Stomach (tissue), 8 donors: ENCODE measurements at regions not wholly inside any gene's neighbourhood (a gene's known extent, or its start where the extent isn't known, plus 50 kb on each side); places are given as distances from the start of the nearest gene placed in this dataset.

Experiments used
- DNase-seq, 2 donors: peaks; one replicate each; pipeline versions ENCODE4 v3.0.0 to v3.0.0-alpha.2; 2013 to 2019
- H3K27ac ChIP-seq, 5 donors: fragments of 200-600 bp in 4 of 5; sonication (generic) in 4 of 5; one replicate each; pipeline ENCODE4 v1.5.1; 2013 to 2019; ENCODE audit warnings: mild to moderate bottlenecking in 1 of 5, moderate library complexity in 1 of 5
- H3K27me3 ChIP-seq, 3 donors: fragments of 200-600 bp; sonication (generic); one replicate each; pipeline ENCODE4 v1.5.1; 2017 to 2019; ENCODE audit warnings: mixed run types in 1 of 3
- H3K36me3 ChIP-seq, 4 donors: fragments of 200-600 bp; sonication (generic); 1 replicate in 3 of 4; 2 replicates in 1 of 4; pipeline ENCODE4 v1.5.1; 2016 to 2019
- H3K4me1 ChIP-seq, 4 donors: fragments of 200-600 bp; sonication (generic); one replicate each; pipeline ENCODE4 v1.5.1; 2016 to 2019
- H3K4me3 ChIP-seq, 4 donors: fragments of 200-600 bp; sonication (generic) in 3 of 4; one replicate each; pipeline ENCODE4 v1.5.1; 2016 to 2019; ENCODE audit warnings: mild to moderate bottlenecking in 1 of 4
- H3K9me3 ChIP-seq, 4 donors: fragments of 200-600 bp; sonication (generic); one replicate each; pipeline ENCODE4 v1.5.1; 2016 to 2019
- EP300 ChIP-seq: sonication (generic); formaldehyde crosslinking; IDR thresholded peaks from one replicate; pipeline ENCODE4 v1.6.1; 2017; ENCODE audit warnings: antibody characterized with exemption
- POLR2A ChIP-seq, 4 donors: fragments of 450-650 bp; IDR thresholded peaks; one replicate each; pipeline ENCODE4 v1.6.1; 2016; ENCODE audit warnings: antibody characterized with exemption in 4 of 4, control low read depth in 2 of 4, mild to moderate bottlenecking in 1 of 4, moderate library complexity in 1 of 4
- POLR2AphosphoS5 ChIP-seq, 3 donors: sonication (generic); formaldehyde crosslinking; IDR thresholded peaks; one replicate each; pipeline ENCODE4 v1.6.1; 2016; ENCODE audit warnings: antibody characterized with exemption in 3 of 3
- WGBS, 5 donors: extraction: QIAGEN DNeasy Blood & Tissue Kit in 3 of 5; methylation state at CpG; one replicate each; pipeline versions ENCODE4 v1.1.5 to v1.1.7; 2013 to 2018; 5-methylcytosine and 5-hydroxymethylcytosine counted together
- intact Hi-C: fragments of 100-400 bp; cut with DNase I; formaldehyde crosslinking; loops from one replicate; pipeline ENCODE4 v1.15.1; 2023; ENCODE audit warnings: low total_unique reads
- TF ChIP-seq, protein P1 (sequence below), 7 experiments: fragments of 450-650 bp in 4 of 7; fragments of 200-600 bp in 3 of 7; sonication (generic) in 3 of 7; IDR thresholded peaks; one replicate each; pipeline ENCODE4 v1.5.1; 2016 to 2019; ENCODE audit warnings: antibody characterized with exemption in 7 of 7, control low read depth in 2 of 7, mild to moderate bottlenecking in 1 of 7
- donor health status: healthy with polysubstance abuse.
- donor health status: Bipolar disorder and iron deficiency.
- donor health status: healthy.

DNA sequence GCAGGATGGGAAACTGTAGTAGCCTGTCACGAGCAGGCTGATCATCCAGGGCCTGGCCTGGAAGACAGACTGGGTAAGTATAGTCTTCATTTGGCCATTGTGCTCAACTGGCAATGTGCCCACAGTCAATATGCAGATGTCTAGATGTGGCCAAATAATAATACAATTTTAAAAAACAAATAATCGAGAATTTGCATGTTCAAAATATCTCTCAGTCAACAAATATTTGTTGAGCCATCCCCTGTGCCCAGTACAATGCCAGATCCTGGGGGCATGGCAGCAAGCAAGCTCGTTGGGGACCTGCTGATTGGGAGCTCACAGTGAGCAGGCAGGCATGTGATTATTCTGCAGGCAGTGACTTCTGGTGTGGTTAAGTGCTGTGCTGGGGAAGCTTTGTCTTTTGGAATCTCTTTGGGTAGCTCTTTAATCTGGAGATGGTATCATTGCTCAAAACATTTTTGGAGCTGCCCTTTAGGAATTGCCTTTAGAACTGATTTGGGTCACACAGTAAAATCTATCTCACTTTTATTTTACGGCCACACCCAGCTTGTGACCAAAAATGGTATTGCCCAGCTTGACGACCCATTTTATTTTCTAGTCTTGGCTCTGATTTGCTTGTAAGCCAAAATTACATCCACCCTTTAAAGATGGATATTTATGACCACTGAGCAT is 92.2 kb downstream of the PLCE1 start:
- H3K36me3 ChIP-seq, result no peaks in the 10 kb centered on the region
- TF ChIP-seq, protein P1, sequence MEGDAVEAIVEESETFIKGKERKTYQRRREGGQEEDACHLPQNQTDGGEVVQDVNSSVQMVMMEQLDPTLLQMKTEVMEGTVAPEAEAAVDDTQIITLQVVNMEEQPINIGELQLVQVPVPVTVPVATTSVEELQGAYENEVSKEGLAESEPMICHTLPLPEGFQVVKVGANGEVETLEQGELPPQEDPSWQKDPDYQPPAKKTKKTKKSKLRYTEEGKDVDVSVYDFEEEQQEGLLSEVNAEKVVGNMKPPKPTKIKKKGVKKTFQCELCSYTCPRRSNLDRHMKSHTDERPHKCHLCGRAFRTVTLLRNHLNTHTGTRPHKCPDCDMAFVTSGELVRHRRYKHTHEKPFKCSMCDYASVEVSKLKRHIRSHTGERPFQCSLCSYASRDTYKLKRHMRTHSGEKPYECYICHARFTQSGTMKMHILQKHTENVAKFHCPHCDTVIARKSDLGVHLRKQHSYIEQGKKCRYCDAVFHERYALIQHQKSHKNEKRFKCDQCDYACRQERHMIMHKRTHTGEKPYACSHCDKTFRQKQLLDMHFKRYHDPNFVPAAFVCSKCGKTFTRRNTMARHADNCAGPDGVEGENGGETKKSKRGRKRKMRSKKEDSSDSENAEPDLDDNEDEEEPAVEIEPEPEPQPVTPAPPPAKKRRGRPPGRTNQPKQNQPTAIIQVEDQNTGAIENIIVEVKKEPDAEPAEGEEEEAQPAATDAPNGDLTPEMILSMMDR (IDR thresholded peaks at IDR 0.05), result no peak
- TF ChIP-seq POLR2A (IDR thresholded peaks at IDR 0.05), result no peak
- TF ChIP-seq EP300, result no peak
- no peak for TF ChIP-seq POLR2AphosphoS5 (IDR thresholded peaks at IDR 0.05)
- no peak for DNase-seq
- no peak overlapping the region for H3K4me3 ChIP-seq
- intact Hi-C loops, result no loop called here
- H3K9me3 ChIP-seq, result peaks cover 0 to 5% (median 0%) of the 10 kb centered on the region in 4 donors
- 66 to 75% (median 74%) methylated on average over 5 of the region's 5 CpGs for WGBS, 5 donors
- H3K27ac ChIP-seq, result no peak overlapping the region
- no peaks in the 10 kb centered on the region for H3K27me3 ChIP-seq
- H3K4me1 ChIP-seq, result peaks cover 0 to 52% (median 18%) of the 10 kb centered on the region in 4 donors

DNA sequence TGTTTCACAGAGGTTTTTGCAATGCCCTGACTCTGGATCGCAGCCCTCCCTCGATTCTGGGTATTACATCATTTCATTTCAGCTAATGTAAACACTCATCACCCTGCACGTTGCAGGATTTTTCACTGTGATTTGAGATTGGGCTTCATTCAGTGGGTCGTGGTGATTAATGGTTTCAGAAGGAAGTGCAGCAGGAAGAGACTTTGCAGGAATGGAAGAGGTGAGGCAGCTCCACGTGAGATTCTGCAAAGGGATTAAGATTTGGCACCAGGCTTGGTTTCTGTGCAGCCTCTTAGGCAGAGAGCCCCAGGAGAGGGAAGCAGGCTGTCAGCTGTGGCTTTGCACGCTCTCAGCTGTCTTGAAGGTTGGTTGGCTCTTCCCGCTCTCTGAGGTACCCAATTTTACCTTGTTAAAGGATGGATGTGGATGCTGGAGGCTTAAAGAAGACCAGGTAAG is 95.2 kb downstream of the PLCE1 start:
- H3K36me3 ChIP-seq, result no peaks in the 10 kb centered on the region
- TF ChIP-seq EP300, result no peak
- TF ChIP-seq POLR2AphosphoS5 (IDR thresholded peaks at IDR 0.05), result peak in 2 of 3 donors; percentile 8 to 26
- 27 to 43% (median 35%) methylated on average over 7 of the region's 7 CpGs for WGBS, 5 donors
- H3K4me1 ChIP-seq, result peaks cover 0 to 70% (median 21%) of the 10 kb centered on the region in 4 donors
- H3K27ac ChIP-seq, result peak overlapping the region in 1 of 5 donors; percentile 14
- intact Hi-C loops, result no loop called here
- no peaks in the 10 kb centered on the region for H3K9me3 ChIP-seq
- DNase-seq, result peak in 1 of 2 donors; percentile 75
- no peaks in the 10 kb centered on the region for H3K27me3 ChIP-seq
- peak overlapping the region in 3 of 4 donors; percentile 18 to 22 (median 20) for H3K4me3 ChIP-seq

DNA sequence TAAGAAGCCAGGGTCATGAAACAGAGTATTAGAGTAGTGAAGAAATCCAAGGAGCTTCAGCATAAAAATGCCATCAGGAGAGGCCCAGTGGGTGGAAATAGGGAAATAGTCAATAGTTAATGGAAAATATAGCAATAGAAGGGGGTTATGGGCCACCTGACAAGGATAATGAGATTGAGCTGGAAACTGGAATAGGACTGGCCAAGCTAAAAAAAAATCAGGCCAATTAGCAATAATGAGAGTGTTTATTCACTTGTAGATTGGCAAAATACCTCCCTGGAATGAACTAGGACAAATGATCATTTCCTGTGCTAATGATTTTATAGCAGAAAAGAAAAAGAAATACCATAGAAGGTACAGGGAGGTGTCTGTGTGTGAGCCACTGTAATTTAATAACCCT is 97.9 kb downstream of the PLCE1 start:
- Histone ChIP-seq H3K36me3 (no peaks in the 10 kb centered on the region), H3K9me3 (no peaks in the 10 kb centered on the region), H3K27ac (peak overlapping the region in 1 of 5 donors; percentile 57), H3K4me3 (no peak overlapping the region), H3K27me3 (no peaks in the 10 kb centered on the region), H3K4me1 (peaks cover 0 to 57% (median 21%) of the 10 kb centered on the region in 4 donors)
- intact Hi-C loops, result no loop called here
- DNase-seq, result no peak
- TF ChIP-seq, protein P1 (IDR thresholded peaks at IDR 0.05), result no peak

DNA sequence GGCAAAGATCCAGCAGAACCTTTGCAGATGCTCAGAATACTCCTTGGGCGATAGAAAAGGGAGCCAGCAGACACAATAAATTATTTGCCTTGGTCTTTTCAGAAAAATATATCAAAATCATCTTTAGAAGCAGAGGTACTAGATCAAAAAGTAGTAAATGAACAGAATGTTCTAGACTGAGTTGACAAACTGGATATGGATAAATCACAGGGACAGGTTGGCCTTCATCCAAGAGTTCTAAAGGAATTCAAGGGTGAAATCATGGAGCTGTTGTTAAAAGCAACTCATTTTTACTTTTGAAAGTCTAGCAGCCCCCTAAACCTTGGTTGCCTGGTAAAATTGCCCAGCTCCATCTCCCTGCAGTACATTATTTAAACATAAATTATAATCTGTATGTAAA is 99.1 kb downstream of the PLCE1 start:
- intact Hi-C loops, result no loop called here
- TF ChIP-seq POLR2A (IDR thresholded peaks at IDR 0.05), result no peak
- peak in 2 of 3 donors; percentile 5 to 31 for TF ChIP-seq POLR2AphosphoS5 (IDR thresholded peaks at IDR 0.05)
- no peak for TF ChIP-seq EP300
- TF ChIP-seq, protein P1 (IDR thresholded peaks at IDR 0.05), result no peak
- Histone ChIP-seq H3K9me3 (no peaks in the 10 kb centered on the region), H3K4me3 (no peak overlapping the region), H3K4me1 (peaks cover 0 to 54% (median 20%) of the 10 kb centered on the region in 4 donors), H3K27me3 (no peaks in the 10 kb centered on the region), H3K27ac (peak overlapping the region in 2 of 5 donors; percentile 0 to 25), H3K36me3 (no peaks in the 10 kb centered on the region)
- DNase-seq, result peak in 1 of 2 donors; percentile 49
- WGBS, 5 donors, result 55 to 89% (median 85%) methylated on average over 1 of the region's 1 CpG

DNA sequence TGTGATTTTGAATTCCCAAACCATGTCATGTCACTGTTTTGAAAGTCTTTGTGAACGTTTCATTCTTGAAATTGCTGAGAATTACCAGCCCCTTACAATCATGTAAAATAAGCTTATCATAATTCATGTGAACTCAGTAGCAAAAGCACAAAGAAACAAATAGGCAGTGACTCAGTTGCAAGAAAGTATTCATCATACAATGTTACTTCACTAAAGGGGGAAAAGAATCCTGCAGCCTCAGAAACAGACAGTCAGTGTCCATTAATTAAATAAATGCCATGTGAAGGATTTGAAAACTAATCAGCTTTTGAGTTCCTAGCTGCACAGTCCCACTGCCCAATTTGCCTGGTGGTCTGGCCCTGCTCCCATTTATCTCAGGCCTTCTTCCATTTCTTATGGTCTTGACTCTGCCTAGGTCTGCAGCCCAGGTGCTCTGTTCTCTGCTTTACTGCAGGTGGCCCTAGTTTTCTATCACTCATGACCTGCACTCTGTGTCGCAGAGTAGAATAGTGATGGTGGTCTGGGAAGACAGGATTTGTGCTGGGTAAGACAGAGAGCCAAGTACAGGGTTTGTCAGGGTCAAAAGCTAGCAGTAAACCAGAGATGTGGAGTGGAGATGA is 99.7 kb downstream of the PLCE1 start:
- H3K4me1 ChIP-seq, result peaks cover 0 to 49% (median 16%) of the 10 kb centered on the region in 4 donors
- WGBS, 5 donors, result 67 to 77% (median 73%) methylated on average over 2 of the region's 2 CpGs
- H3K27me3 ChIP-seq, result no peaks in the 10 kb centered on the region
- DNase-seq, result no peak
- H3K4me3 ChIP-seq, result no peak overlapping the region
- no peaks in the 10 kb centered on the region for H3K9me3 ChIP-seq
- peak overlapping the region in 1 of 5 donors; percentile 2 for H3K27ac ChIP-seq
- H3K36me3 ChIP-seq, result no peaks in the 10 kb centered on the region
- intact Hi-C loops, result no loop called here
- TF ChIP-seq EP300, result no peak
- TF ChIP-seq POLR2A (IDR thresholded peaks at IDR 0.05), result no peak
- no peak for TF ChIP-seq POLR2AphosphoS5 (IDR thresholded peaks at IDR 0.05)
- TF ChIP-seq, protein P1 (IDR thresholded peaks at IDR 0.05), result no peak
